ENCODE measurements at regions not wholly inside any gene's neighbourhood (a gene's known extent, or its start where the extent isn't known, plus 50 kb on each side); places are given as distances from the start of the nearest gene placed in this dataset.

- Histone ChIP-seq H3K4me3 (no peak overlapping the region), H3K4me1 (no peaks in the 10 kb centered on the region), H3K9me3 (no peaks in the 10 kb centered on the region), H3K36me3 (no peaks in the 10 kb centered on the region), H3K27me3 (no peaks in the 10 kb centered on the region), H3K27ac (replicated peaks in 1 of 4) (no peak overlapping the region)
- 82% methylated on average over 2 of the region's 2 CpGs for WGBS
- no peak for DNase-seq (ENCODE audit: extremely low spot score)
- no peak for TF ChIP-seq POLR2AphosphoS5 (IDR thresholded peaks at IDR 0.05)
- no peak for TF ChIP-seq CTCF (IDR thresholded peaks at IDR 0.05)
- no peak for TF ChIP-seq POLR2A (IDR thresholded peaks at IDR 0.05; ENCODE audit: low read depth)
- TF ChIP-seq EP300 (IDR thresholded peaks at IDR 0.05) = no peak
- intact Hi-C loops (cut with DNase I) = no loop called here
These were observed 438.4 kb upstream of the CHORDC1 start for GRCh38 chr11:90661233-90661632.

GRCh38 chr11:90656171-90656570, 433.3 kb upstream of the CHORDC1 start:
- intact Hi-C loops (cut with DNase I) = no loop called here
- Histone ChIP-seq H3K4me1 (no peaks in the 10 kb centered on the region), H3K9me3 (no peaks in the 10 kb centered on the region), H3K27ac (replicated peaks in 1 of 4) (no peak overlapping the region), H3K36me3 (no peaks in the 10 kb centered on the region), H3K4me3 (no peak overlapping the region), H3K27me3 (no peaks in the 10 kb centered on the region)
- DNase-seq (ENCODE audit: extremely low spot score) = no peak
- 96% methylated on average over 2 of the region's 2 CpGs for WGBS
- no peak for TF ChIP-seq POLR2A (IDR thresholded peaks at IDR 0.05; ENCODE audit: low read depth)
- no peak for TF ChIP-seq EP300 (IDR thresholded peaks at IDR 0.05)
- TF ChIP-seq POLR2AphosphoS5 (IDR thresholded peaks at IDR 0.05) = no peak
- no peak for TF ChIP-seq CTCF (IDR thresholded peaks at IDR 0.05)

GRCh38 chr11:90650153-90650552, 427.3 kb upstream of the CHORDC1 start:
- TF ChIP-seq EP300 (IDR thresholded peaks at IDR 0.05) = no peak
- TF ChIP-seq POLR2AphosphoS5 (IDR thresholded peaks at IDR 0.05) = no peak
- TF ChIP-seq POLR2A (IDR thresholded peaks at IDR 0.05; ENCODE audit: low read depth) = no peak
- no peak for TF ChIP-seq CTCF (IDR thresholded peaks at IDR 0.05)
- WGBS = 92% methylated on average over 2 of the region's 2 CpGs
- no peaks in the 10 kb centered on the region for H3K27me3 ChIP-seq
- H3K4me3 ChIP-seq = no peak overlapping the region
- DNase-seq (ENCODE audit: extremely low spot score) = no peak
- H3K4me1 ChIP-seq = no peaks in the 10 kb centered on the region
- intact Hi-C loops (cut with DNase I) = no loop called here
- H3K9me3 ChIP-seq = no peaks in the 10 kb centered on the region
- no peak overlapping the region for H3K27ac ChIP-seq (replicated peaks in 1 of 4)
- H3K36me3 ChIP-seq = no peaks in the 10 kb centered on the region

GRCh38 chr11:90646706-90647105, 423.9 kb upstream of the CHORDC1 start:
- no peaks in the 10 kb centered on the region for H3K4me1 ChIP-seq

More at GRCh38 chr11:90646706-90647105, 423.9 kb upstream of the CHORDC1 start:
- Histone ChIP-seq H3K9me3 (no peaks in the 10 kb centered on the region), H3K4me3 (no peak overlapping the region), H3K27ac (replicated peaks in 1 of 4) (no peak overlapping the region), H3K36me3 (no peaks in the 10 kb centered on the region), H3K27me3 (no peaks in the 10 kb centered on the region)
- no peak for TF ChIP-seq CTCF (IDR thresholded peaks at IDR 0.05)
- DNase-seq (ENCODE audit: extremely low spot score) = no peak
- intact Hi-C loops (cut with DNase I) = no loop called here
- WGBS = 87% methylated on average over 2 of the region's 2 CpGs
